Large intestine (tissue), 3 donors: ENCODE measurements at regions not wholly inside any gene's neighbourhood (a gene's known extent, or its start where the extent isn't known, plus 50 kb on each side); places are given as distances from the start of the nearest gene placed in this dataset.

Experiments used
- DNase-seq, 2 donors: peaks; one replicate each; pipeline versions ENCODE4 v3.0.0 to v3.0.0-alpha.2; 2013
- H3K27ac ChIP-seq: one replicate; pipeline ENCODE4 v1.5.1; 2013; ENCODE audit warnings: low read length
- H3K27me3 ChIP-seq: 2 replicates; pipeline ENCODE4 v1.6.1; 2013; ENCODE audit warnings: low read length; ENCODE audit not compliant: control insufficient read depth, insufficient read depth
- H3K36me3 ChIP-seq: 2 replicates; pipeline ENCODE4 v1.6.1; 2013; ENCODE audit warnings: low read length; ENCODE audit not compliant: control insufficient read depth, insufficient read depth
- H3K4me1 ChIP-seq: one replicate; pipeline ENCODE4 v1.6.1; 2013; ENCODE audit warnings: low read length; ENCODE audit not compliant: control insufficient read depth, insufficient read depth
- H3K4me3 ChIP-seq: one replicate; pipeline ENCODE4 v1.5.1; 2013; ENCODE audit warnings: low read length
- H3K9me3 ChIP-seq: one replicate; pipeline ENCODE4 v1.6.1; 2013; ENCODE audit warnings: mild to moderate bottlenecking, low read depth, low read length, moderate library complexity; ENCODE audit not compliant: control insufficient read depth
- WGBS: methylation state at CpG from one replicate; pipeline ENCODE4 v1.1.5; 2013; ENCODE audit warnings: low lambda C conversion rate; ENCODE audit not compliant: insufficient coverage; 5-methylcytosine and 5-hydroxymethylcytosine counted together

DNA sequence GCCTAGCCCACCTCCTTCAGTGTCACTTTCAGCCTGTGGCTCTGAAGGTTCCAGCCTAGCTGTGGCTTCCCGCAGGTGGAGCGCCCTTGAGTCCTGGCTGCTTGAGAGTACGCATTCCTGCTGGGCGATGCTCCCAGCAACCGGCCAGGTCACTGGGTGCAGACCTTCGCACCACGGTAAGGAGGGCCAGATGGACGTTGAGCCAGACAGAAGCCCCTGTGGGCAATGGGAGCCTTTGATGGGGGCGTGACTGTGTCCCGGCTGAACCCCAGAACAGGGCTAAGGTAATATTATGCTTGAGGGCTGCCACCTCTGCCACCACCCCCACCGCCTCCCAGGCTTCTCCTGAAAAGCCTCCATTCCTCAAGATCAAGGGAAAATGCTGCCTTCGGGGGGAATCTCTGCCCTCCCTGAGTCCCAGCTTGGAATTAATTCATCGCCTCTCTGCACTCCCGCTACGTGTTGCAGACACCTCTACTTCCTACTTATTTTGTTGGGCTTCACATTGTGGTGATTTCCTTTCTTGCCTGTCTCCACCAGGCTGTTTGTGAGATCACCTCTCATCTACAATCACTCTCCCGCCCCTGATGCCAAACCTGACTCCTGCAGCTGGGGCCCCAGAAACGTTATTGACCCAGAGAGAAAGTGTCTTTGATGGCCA lies 144.9 kb upstream of the NECTIN1 start:
- H3K27me3 ChIP-seq: no peaks in the 10 kb centered on the region

DNA sequence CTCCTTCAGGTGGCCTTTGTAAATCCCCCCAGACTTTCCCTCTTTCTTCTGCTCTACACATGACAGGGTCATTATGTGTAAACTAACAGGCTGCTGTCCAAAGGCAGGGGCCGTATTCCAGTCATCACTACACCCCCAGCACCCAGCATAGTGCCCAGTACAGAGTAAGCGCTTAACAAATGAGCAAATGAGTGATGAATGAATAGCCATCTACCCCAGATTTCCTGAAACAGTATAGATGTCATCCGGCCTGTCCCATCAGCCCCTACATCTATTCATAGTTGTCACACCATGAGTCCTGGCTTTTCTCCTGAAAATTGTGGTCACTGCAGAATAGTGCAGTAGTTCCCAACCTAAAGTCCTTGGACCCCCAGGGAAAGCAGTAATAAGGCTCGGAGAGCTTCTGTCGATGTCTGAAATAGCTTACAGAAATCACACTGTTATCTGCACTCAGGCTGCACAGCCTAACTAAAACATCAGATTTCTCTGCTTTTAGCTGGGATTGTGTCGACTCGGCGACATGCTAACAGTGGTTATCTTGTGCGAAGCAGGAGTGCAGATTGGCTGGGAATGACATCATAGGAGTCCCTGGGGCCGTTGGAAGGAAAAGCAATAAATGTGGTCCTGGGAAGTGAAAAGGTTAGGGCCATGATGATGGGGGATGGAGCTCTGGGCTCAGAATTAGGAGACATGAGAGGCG lies 143.8 kb upstream of the NECTIN1 start:
- no peaks in the 10 kb centered on the region for H3K4me1 ChIP-seq
- DNase-seq: no peak
- H3K9me3 ChIP-seq: no peaks in the 10 kb centered on the region
- H3K4me3 ChIP-seq: no peak overlapping the region
- H3K27me3 ChIP-seq: no peaks in the 10 kb centered on the region
- no peak overlapping the region for H3K27ac ChIP-seq
- 0% methylated on average over 1 of the region's 11 CpGs for WGBS
- H3K36me3 ChIP-seq: no peaks in the 10 kb centered on the region

More for the DNA sequence above, 144.9 kb upstream of the NECTIN1 start:
- DNase-seq: no peak
- H3K4me1 ChIP-seq: no peaks in the 10 kb centered on the region
- 84% methylated on average over 6 of the region's 17 CpGs for WGBS
- no peak overlapping the region for H3K27ac ChIP-seq
- no peaks in the 10 kb centered on the region for H3K9me3 ChIP-seq
- no peak overlapping the region for H3K4me3 ChIP-seq
- no peaks in the 10 kb centered on the region for H3K36me3 ChIP-seq

DNA sequence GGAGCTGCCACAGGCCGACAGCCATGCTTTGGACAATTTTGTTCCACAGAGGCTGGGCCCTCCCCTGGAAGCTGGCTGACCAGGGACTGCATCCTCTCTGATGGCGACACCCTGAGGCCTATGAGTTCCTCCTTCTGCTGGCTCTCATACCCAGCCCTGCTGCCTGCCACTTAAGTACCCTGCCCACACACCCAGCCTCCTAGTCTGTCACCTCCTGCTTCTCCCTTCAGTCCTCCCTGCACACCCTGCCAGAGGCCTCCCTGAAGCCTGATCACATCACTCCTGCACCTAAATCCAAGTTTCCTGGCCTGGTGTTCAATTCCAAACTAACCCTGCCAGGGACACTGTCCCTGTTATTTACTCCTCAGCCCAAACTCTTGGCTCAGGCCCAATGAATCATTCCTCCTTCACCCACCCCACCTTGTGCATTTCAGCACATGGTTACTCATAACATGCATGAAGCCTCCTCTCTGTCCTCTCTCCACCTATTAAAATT lies 136.7 kb upstream of the NECTIN1 start:
- DNase-seq: peak in 1 of 2 donors; percentile 20
- Histone ChIP-seq H3K9me3 (no peaks in the 10 kb centered on the region), H3K27me3 (no peaks in the 10 kb centered on the region), H3K4me1 (peaks cover 27% of the 10 kb centered on the region), H3K4me3 (no peak overlapping the region), H3K27ac (no peak overlapping the region), H3K36me3 (no peaks in the 10 kb centered on the region)
- WGBS: no CpG with 5 or more reads among the region's 2 CpGs

DNA sequence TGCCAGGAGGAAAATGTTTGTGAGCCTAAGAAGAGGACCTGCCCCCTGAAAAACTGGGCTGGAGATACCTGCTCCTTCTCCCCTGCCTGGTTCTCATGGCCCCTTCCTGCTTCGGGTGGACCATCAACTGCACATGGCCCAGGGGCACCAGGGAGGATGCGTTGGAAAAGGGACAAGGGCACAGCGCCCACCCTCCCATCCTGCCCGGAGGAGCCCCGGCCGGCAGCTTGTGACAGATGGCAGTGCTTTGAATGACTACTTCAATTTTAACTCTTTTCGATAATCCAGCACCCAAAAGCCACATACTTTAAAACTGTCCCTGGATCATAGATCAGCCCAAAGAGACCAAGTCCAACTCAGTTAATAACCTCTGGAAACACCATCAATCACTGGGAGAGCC lies 135.8 kb upstream of the NECTIN1 start:
- Histone ChIP-seq H3K27me3 (no peaks in the 10 kb centered on the region), H3K36me3 (no peaks in the 10 kb centered on the region), H3K27ac (peak overlapping the region; percentile 74), H3K4me3 (no peak overlapping the region), H3K9me3 (no peaks in the 10 kb centered on the region), H3K4me1 (peaks cover 27% of the 10 kb centered on the region)
- no peak for DNase-seq
- no CpG with 5 or more reads among the region's 7 CpGs for WGBS

DNA sequence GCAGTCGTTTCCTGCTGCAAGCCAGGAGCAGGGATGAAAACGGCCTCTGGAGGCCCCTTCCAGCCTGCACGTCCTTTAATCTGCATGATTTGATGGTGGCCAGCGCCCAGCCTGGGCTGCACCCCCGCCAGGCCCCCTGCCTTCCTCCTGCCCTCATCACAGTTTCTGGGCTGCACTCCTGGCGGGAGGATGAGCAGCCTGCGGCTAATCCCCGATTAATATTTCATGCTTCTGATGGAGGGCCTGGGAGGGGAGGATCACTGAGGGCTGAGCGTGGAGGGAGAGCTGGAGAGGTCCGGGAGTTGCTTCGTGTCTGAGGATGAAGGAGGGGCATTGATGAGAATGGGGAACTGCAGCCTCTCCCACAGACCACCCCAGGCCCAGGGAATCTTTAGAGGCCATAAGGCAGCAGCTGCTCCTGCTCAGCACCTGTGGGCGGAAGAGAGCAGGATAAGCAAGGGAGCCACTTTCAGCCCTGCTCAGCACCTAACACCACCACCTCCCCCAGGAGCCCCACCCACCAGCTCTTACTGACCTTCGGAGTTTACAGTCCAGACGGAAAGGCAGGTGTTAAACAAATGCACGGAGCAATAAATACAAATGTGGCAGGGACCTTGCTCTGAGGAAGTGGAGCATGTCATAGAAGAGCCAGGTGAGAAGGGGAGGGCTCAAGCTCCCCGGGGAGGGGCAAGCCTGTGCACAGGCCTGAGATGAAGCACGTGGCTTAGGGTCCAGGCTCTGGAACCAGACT lies 135.0 kb upstream of the NECTIN1 start:
- Histone ChIP-seq H3K27ac (peak overlapping the region; percentile 84), H3K27me3 (no peaks in the 10 kb centered on the region), H3K4me1 (peaks cover 27% of the 10 kb centered on the region), H3K4me3 (no peak overlapping the region), H3K9me3 (no peaks in the 10 kb centered on the region), H3K36me3 (no peaks in the 10 kb centered on the region)
- peak; percentile 97 to 99 for DNase-seq
- 0% methylated on average over 1 of the region's 17 CpGs for WGBS

DNA sequence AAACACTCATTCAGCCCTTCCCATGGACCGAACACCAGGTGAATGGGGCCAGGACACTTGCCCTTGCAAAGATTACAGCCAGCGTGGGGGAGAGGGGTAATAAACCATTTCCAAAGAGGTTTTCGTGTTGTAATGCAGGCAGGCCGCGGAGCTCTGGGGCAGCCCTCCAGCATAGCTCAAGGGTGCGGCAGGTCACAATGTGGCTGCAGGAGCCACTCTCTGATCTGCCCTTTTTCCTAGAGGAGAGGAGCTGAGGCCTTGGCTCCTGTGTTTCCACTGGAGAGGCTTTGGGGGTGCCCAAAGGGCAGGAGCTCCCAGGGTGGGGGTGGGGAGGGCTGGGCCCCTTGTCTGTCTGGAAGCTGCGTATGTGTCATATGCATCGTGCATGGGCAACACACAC lies 134.2 kb upstream of the NECTIN1 start:
- WGBS: no CpG with 5 or more reads among the region's 8 CpGs
- H3K4me1 ChIP-seq: peaks cover 27% of the 10 kb centered on the region
- no peaks in the 10 kb centered on the region for H3K9me3 ChIP-seq
- H3K27me3 ChIP-seq: no peaks in the 10 kb centered on the region
- H3K4me3 ChIP-seq: no peak overlapping the region
- DNase-seq: no peak
- no peaks in the 10 kb centered on the region for H3K36me3 ChIP-seq
- peak overlapping the region; percentile 84 for H3K27ac ChIP-seq

DNA sequence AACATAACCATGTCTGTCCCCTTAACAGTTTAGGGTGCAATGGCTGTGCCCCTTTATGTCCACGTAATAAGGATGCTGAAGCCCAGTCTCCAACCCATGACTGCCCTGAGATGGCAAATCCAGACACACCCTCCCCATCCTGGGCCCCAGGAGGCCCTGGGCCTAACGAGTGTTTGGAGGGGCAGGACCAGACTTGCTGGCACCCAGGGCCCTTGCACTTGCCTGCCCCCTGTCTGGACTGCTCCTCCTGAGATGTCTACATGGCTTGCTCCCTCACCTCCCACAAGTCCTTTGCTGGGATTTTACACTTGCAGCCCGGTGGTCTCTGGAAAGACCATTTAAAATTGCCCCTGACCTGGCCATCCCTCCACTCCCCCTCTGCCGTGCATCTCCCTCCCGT lies 132.2 kb upstream of the NECTIN1 start:
- WGBS: no CpG with 5 or more reads among the region's 5 CpGs
- Histone ChIP-seq H3K9me3 (no peaks in the 10 kb centered on the region), H3K4me3 (no peak overlapping the region), H3K4me1 (peaks cover 31% of the 10 kb centered on the region), H3K27me3 (no peaks in the 10 kb centered on the region), H3K36me3 (no peaks in the 10 kb centered on the region), H3K27ac (no peak overlapping the region)
- no peak for DNase-seq

DNA sequence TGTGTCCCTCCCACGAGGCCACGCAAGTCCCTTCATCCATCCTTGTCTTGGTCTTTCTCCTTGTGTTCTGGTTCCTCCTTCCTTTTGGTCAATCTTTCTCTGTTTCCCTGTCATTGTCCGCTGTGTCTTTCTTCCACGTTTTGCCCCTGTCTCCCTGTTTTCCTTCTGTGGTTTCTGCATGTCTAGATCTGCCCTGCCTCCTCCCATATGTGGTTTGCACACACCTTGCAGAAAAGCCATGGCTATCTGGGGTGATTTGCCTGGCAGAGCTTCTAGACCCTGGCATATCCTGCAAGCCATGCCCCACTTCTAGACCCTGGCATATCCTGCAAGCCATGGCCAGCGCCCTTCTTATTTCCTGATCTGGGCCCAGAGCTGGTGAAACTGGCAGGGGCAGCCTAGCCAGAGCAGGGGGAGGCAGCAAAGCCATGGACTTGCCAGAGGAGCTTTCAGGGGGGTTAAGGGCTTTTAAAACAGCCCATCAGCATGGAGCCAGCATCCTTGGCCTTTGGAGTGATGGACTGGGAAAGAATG lies 131.6 kb upstream of the NECTIN1 start:
- Histone ChIP-seq H3K9me3 (no peaks in the 10 kb centered on the region), H3K4me3 (no peak overlapping the region), H3K36me3 (no peaks in the 10 kb centered on the region), H3K27me3 (no peaks in the 10 kb centered on the region), H3K27ac (no peak overlapping the region), H3K4me1 (peaks cover 29% of the 10 kb centered on the region)
- DNase-seq: no peak
- WGBS: 100% methylated on average over 4 of the region's 5 CpGs

DNA sequence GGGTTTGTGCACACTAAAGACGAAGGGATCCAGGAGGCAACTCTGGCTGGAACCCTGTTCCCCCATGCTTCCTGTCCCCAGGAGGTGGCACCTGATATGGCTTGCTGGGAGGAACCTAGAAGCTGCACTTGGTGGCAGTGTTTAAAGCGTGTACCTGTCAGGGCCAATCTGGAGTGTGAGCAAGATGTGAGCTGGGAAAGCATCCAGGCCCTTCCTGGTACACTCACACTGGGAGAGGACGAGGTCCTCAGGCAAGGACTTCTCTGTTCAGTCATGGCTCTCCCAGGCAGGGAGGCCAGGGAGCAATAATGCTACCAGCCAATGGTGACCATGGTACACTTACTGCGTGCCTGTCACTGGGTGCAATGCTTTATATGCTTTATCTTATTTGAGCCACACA lies 130.7 kb upstream of the NECTIN1 start:
- Histone ChIP-seq H3K36me3 (no peaks in the 10 kb centered on the region), H3K9me3 (no peaks in the 10 kb centered on the region), H3K4me3 (no peak overlapping the region), H3K27ac (no peak overlapping the region), H3K4me1 (peaks cover 20% of the 10 kb centered on the region), H3K27me3 (no peaks in the 10 kb centered on the region)
- no peak for DNase-seq
- WGBS: 100% methylated on average over 1 of the region's 4 CpGs

DNA sequence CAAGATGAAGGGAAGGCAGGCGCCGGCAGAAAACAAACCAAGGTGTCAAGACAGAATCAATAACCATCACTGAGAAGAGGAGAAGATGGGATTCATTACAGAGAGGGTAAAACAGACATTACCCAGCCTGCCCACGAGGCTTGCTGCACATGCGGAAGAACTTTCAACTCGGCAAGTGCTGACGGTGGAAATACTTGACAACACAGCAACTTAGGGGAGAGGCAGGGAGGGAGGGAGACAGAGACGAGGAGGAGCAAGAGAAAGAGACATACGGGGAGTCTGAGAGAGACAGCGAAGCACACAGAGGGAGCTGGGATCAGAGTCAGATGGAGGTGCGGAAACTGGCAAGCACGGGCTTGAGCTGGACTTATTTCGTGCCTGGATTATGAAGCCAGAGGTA lies 129.3 kb upstream of the NECTIN1 start:
- peak; percentile 36 to 62 for DNase-seq
- Histone ChIP-seq H3K4me1 (peaks cover 10% of the 10 kb centered on the region), H3K4me3 (no peak overlapping the region), H3K36me3 (no peaks in the 10 kb centered on the region), H3K9me3 (no peaks in the 10 kb centered on the region), H3K27me3 (no peaks in the 10 kb centered on the region), H3K27ac (no peak overlapping the region)
- WGBS: 43% methylated on average over 3 of the region's 12 CpGs
